ENCODE measurements at regions not wholly inside any gene's neighbourhood (a gene's known extent, or its start where the extent isn't known, plus 50 kb on each side); places are given as distances from the start of the nearest gene placed in this dataset.

GRCh38 chr2:82814146-82814545 is 1644.9 kb downstream of the SUCLG1 start:
- DNase-seq (ENCODE audit: low read depth), result no peak
- TF ChIP-seq CTCF (IDR thresholded peaks at IDR 0.05; ENCODE audit: control insufficient read depth, insufficient read depth, low read depth, low read length, missing control alignments), result no peak
- no peak overlapping the region for H3K4me3 ChIP-seq (ENCODE audit: control insufficient read depth, low read depth, low read length)

GRCh38 chr2:82811946-82812345 is 1647.1 kb downstream of the SUCLG1 start:
- H3K4me3 ChIP-seq (ENCODE audit: control insufficient read depth, low read depth, low read length), result no peak overlapping the region
- TF ChIP-seq CTCF (IDR thresholded peaks at IDR 0.05; ENCODE audit: control insufficient read depth, insufficient read depth, low read depth, low read length, missing control alignments), result no peak
- DNase-seq (ENCODE audit: low read depth), result no peak

DNA sequence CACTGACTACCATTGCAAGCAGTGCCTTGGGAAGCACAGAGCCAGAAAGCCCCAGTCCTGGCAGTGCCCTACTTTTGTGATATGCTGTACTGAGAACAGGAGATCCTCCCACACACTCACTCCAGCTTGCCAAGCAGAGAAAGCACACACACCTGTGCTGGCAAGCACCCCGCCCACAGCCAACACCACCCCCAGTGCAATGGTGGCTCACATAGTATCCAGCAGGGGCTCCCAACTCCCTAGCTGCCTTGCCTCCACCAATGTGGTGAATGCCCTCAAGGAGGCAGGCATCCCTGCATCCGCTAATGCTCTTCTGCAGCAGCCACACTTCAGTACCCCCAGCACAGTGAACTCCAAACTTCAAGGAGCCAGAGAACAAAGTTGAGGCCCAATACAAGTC is 1655.8 kb downstream of the SUCLG1 start:
- no peak for DNase-seq (ENCODE audit: low read depth)
- no peak for TF ChIP-seq CTCF (IDR thresholded peaks at IDR 0.05; ENCODE audit: control insufficient read depth, insufficient read depth, low read depth, low read length, missing control alignments)
- no peak overlapping the region for H3K4me3 ChIP-seq (ENCODE audit: control insufficient read depth, low read depth, low read length)

DNA sequence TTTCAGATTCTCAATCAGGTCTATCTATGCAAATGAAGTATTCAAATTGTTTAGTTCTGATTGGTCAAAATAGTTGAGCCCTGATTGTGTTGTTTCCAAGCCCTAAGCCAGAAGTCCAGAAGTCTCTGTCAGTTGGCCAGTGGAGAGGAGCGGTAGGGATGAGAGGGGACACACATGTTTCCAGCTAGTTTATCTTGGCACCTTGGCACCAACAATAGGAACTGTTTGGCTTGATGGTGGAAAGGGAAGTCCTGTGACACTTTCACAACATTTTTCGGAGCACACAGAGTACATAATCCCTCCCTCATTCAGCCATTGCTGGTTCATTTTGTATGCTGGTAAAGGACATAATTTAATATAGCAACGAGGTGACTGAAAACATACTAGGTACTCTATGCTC is 1661.6 kb downstream of the SUCLG1 start:
- no peak for DNase-seq (ENCODE audit: low read depth)
- no peak overlapping the region for H3K4me3 ChIP-seq (ENCODE audit: control insufficient read depth, low read depth, low read length)
- no peak for TF ChIP-seq CTCF (IDR thresholded peaks at IDR 0.05; ENCODE audit: control insufficient read depth, insufficient read depth, low read depth, low read length, missing control alignments)

- no peak for TF ChIP-seq CTCF (IDR thresholded peaks at IDR 0.05; ENCODE audit: control insufficient read depth, insufficient read depth, low read depth, low read length, missing control alignments)
- H3K4me3 ChIP-seq (ENCODE audit: control insufficient read depth, low read depth, low read length), result no peak overlapping the region
These were observed 1662.9 kb downstream of the SUCLG1 start for GRCh38 chr2:82796132-82796531.

GRCh38 chr2:82795446-82795845 is 1663.6 kb downstream of the SUCLG1 start:
- H3K4me3 ChIP-seq (ENCODE audit: control insufficient read depth, low read depth, low read length), result no peak overlapping the region
- no peak for TF ChIP-seq CTCF (IDR thresholded peaks at IDR 0.05; ENCODE audit: control insufficient read depth, insufficient read depth, low read depth, low read length, missing control alignments)
- DNase-seq (ENCODE audit: low read depth), result peak; percentile 11

More at GRCh38 chr2:82796132-82796531, 1662.9 kb downstream of the SUCLG1 start:
- DNase-seq (ENCODE audit: low read depth), result no peak
